ENCODE measurements at regions not wholly inside any gene's neighbourhood (a gene's known extent, or its start where the extent isn't known, plus 50 kb on each side); places are given as distances from the start of the nearest gene placed in this dataset.

GRCh38 chr22:49608660-49609059 lies 219.0 kb downstream of the BRD1 start:
- no peak for TF ChIP-seq EP300 (IDR thresholded peaks at IDR 0.05)
- no peak for TF ChIP-seq CTCF (IDR thresholded peaks at IDR 0.05)
- TF ChIP-seq POLR2A (IDR thresholded peaks at IDR 0.05), result no peak

Data from tibial nerve (tissue), 4 donors.